ENCODE measurements at regions not wholly inside any gene's neighbourhood (a gene's known extent, or its start where the extent isn't known, plus 50 kb on each side); places are given as distances from the start of the nearest gene placed in this dataset.

DNA sequence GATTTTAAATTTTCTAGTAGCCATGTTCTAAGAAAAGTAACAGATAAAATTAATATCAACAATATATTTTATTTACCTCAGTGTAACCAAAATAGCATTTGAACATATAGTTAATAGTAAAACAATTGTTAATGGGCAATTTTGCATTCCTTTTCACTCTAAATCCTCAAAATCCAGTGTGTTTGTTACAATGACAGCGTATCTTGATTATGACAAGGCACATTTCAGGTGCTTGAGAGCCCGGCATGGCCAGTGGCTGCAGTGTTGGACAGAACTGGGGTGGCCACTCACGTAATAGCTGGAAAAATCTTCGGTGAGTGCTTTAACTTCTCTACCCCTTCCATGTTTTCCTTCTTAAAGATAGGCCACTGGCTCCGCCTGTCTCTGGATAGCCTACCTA, 248.0 kb upstream of the RREB1 start:
- TF ChIP-seq, protein P1, sequence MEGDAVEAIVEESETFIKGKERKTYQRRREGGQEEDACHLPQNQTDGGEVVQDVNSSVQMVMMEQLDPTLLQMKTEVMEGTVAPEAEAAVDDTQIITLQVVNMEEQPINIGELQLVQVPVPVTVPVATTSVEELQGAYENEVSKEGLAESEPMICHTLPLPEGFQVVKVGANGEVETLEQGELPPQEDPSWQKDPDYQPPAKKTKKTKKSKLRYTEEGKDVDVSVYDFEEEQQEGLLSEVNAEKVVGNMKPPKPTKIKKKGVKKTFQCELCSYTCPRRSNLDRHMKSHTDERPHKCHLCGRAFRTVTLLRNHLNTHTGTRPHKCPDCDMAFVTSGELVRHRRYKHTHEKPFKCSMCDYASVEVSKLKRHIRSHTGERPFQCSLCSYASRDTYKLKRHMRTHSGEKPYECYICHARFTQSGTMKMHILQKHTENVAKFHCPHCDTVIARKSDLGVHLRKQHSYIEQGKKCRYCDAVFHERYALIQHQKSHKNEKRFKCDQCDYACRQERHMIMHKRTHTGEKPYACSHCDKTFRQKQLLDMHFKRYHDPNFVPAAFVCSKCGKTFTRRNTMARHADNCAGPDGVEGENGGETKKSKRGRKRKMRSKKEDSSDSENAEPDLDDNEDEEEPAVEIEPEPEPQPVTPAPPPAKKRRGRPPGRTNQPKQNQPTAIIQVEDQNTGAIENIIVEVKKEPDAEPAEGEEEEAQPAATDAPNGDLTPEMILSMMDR (IDR thresholded peaks at IDR 0.05), result no peak
- no peak for TF ChIP-seq POLR2A (IDR thresholded peaks at IDR 0.05)

Data from uterus (tissue), 2 donors.